Neural cell (in vitro differentiated cells): ENCODE measurements at regions not wholly inside any gene's neighbourhood (a gene's known extent, or its start where the extent isn't known, plus 50 kb on each side); places are given as distances from the start of the nearest gene placed in this dataset.

Source experiments
- H2AFZ ChIP-seq: fragments of 200-600, 300-800 bp; sonication (generic), shearing (Covaris generic); 2 replicates; pipeline ENCODE4 v1.6.0; 2014; ENCODE audit warnings: low read depth, mild to moderate bottlenecking, antibody characterized with exemption, low read length, moderate library complexity
- H3F3A ChIP-seq: fragments of 200-600 bp; shearing (Covaris generic); 2 replicates; pipeline ENCODE4 v1.6.1; 2016; ENCODE audit warnings: mild to moderate bottlenecking, moderate library complexity, mixed read lengths, antibody characterized with exemption, low read length; ENCODE audit not compliant: insufficient read depth, poor library complexity, severe bottlenecking
- H3K27ac ChIP-seq: fragments of 200-600, 300-800 bp; sonication (generic), shearing (Covaris generic); 2 replicates; pipeline ENCODE4 v1.5.1; 2014; ENCODE audit warnings: mild to moderate bottlenecking, low read length, moderate library complexity
- H3K27me3 ChIP-seq: fragments of 300-800, 200-600 bp; sonication (generic), shearing (Covaris generic); 2 replicates; pipeline ENCODE4 v1.6.0; 2014; ENCODE audit warnings: mild to moderate bottlenecking, low read depth, low read length, moderate library complexity; ENCODE audit not compliant: insufficient read depth
- H3K36me3 ChIP-seq: fragments of 300-800, 200-600 bp; sonication (generic), shearing (Covaris generic); 2 replicates; pipeline ENCODE4 v1.5.1; 2014; ENCODE audit warnings: mild to moderate bottlenecking, antibody characterized with exemption, low read length, moderate library complexity; ENCODE audit not compliant: insufficient read depth
- H3K4me2 ChIP-seq: fragments of 300-800, 200-600 bp; sonication (generic), shearing (Covaris generic); 2 replicates; pipeline ENCODE4 v1.6.0; 2014; ENCODE audit warnings: mild to moderate bottlenecking, low read length
- H3K4me3 ChIP-seq: fragments of 300-800, 200-600 bp; sonication (generic), shearing (Covaris generic); 2 replicates; pipeline ENCODE4 v1.5.1; 2014; ENCODE audit warnings: mild to moderate bottlenecking, low read length, moderate library complexity
- H3K79me2 ChIP-seq: fragments of 200-600 bp; shearing (Covaris generic); replicated peaks from 2 replicates; pipeline ENCODE4 v1.6.0; 2014; ENCODE audit warnings: mild to moderate bottlenecking, low read length, moderate library complexity; ENCODE audit not compliant: insufficient read depth
- H3K9ac ChIP-seq: fragments of 300-800, 200-600 bp; sonication (generic), shearing (Covaris generic); 2 replicates; pipeline ENCODE4 v1.6.1; 2016; ENCODE audit warnings: mild to moderate bottlenecking, low read length, mixed read lengths
- H3K9me2 ChIP-seq: fragments of 200-600 bp; shearing (Covaris generic); 2 replicates; pipeline ENCODE4 v1.6.1; 2016; ENCODE audit warnings: mild to moderate bottlenecking, low read length, mixed read lengths; ENCODE audit not compliant: insufficient read depth
- H3K9me3 ChIP-seq: fragments of 200-600, 300-800 bp; sonication (generic), shearing (Covaris generic); 2 replicates; pipeline ENCODE4 v1.6.1; 2016; ENCODE audit warnings: mild to moderate bottlenecking, mixed run types, low read length, moderate library complexity, mixed read lengths
- H4K20me1 ChIP-seq: fragments of 200-600 bp; shearing (Covaris generic); 2 replicates; pipeline ENCODE4 v1.6.1; 2016; ENCODE audit warnings: mild to moderate bottlenecking, mixed run types; ENCODE audit not compliant: insufficient read depth
- CTCF ChIP-seq: fragments of 450-650 bp; IDR thresholded peaks from 2 replicates; pipeline ENCODE4 v1.5.1; 2014; ENCODE audit warnings: antibody characterized with exemption, mild to moderate bottlenecking, moderate library complexity; ENCODE audit not compliant: poor library complexity, severe bottlenecking
- EP300 ChIP-seq: fragments of 450-650 bp; conservative IDR thresholded peaks from 2 replicates; pipeline ENCODE4 v1.6.1; 2014; ENCODE audit warnings: antibody characterized with exemption, mild to moderate bottlenecking, moderate library complexity; ENCODE audit not compliant: poor library complexity, severe bottlenecking
- EZH2 ChIP-seq: fragments of 200-600, 300-800 bp; shearing (Covaris generic), sonication (generic); IDR thresholded peaks from 2 replicates; pipeline ENCODE4 v1.6.1; 2014; ENCODE audit warnings: antibody characterized with exemption, low read length, borderline replicate concordance, mild to moderate bottlenecking; ENCODE audit not compliant: insufficient read depth, poor library complexity, severe bottlenecking
- MXI1 ChIP-seq: fragments of 450-650 bp; conservative IDR thresholded peaks from 2 replicates; pipeline ENCODE4 v1.6.1; 2014; ENCODE audit warnings: antibody characterized with exemption, mild to moderate bottlenecking; ENCODE audit not compliant: poor library complexity, severe bottlenecking
- POLR2AphosphoS5 ChIP-seq: IDR thresholded peaks from 2 replicates; pipeline ENCODE4 v1.6.1; 2012
- RAD21 ChIP-seq: fragments of 450-650 bp; conservative IDR thresholded peaks from 2 replicates; pipeline ENCODE4 v1.6.1; 2014; ENCODE audit warnings: antibody characterized with exemption, mild to moderate bottlenecking, moderate library complexity
- REST ChIP-seq: IDR thresholded peaks from 2 replicates; pipeline ENCODE4 v1.6.1; 2012; ENCODE audit warnings: borderline replicate concordance
- SMC3 ChIP-seq: fragments of 450-650 bp; conservative IDR thresholded peaks from 2 replicates; pipeline ENCODE4 v1.6.1; 2014; ENCODE audit warnings: antibody characterized with exemption, mild to moderate bottlenecking, moderate library complexity; ENCODE audit not compliant: poor library complexity
- TAF1 ChIP-seq: IDR thresholded peaks from 2 replicates; pipeline ENCODE4 v1.6.1; 2012; ENCODE audit warnings: low read depth

GRCh38 chr5:124310453-124310852 lies 436.0 kb downstream of the ZNF608 start:
- no peak overlapping the region for H3K4me2 ChIP-seq

GRCh38 chr5:124309241-124309980 lies 437.0 kb downstream of the ZNF608 start:
- Histone ChIP-seq H2AFZ (no peak overlapping the region), H3K27me3 (no peaks in the 10 kb centered on the region), H3K9ac (no peak overlapping the region), H3K4me2 (no peak overlapping the region), H3K36me3 (no peaks in the 10 kb centered on the region), H3K9me3 (no peaks in the 10 kb centered on the region), H3K79me2 (no peaks in the 10 kb centered on the region), H3K4me3 (no peak overlapping the region), H3K27ac (no peak overlapping the region), H3K9me2 (no peaks in the 10 kb centered on the region), H3F3A (no peaks in the 10 kb centered on the region), H4K20me1 (no peaks in the 10 kb centered on the region)
- TF ChIP-seq RAD21 (no peak), REST (no peak)

More at GRCh38 chr5:124310453-124310852, 436.0 kb downstream of the ZNF608 start:
- Histone ChIP-seq H3K27me3 (no peaks in the 10 kb centered on the region), H3K79me2 (no peaks in the 10 kb centered on the region), H2AFZ (no peak overlapping the region), H3K9me2 (no peaks in the 10 kb centered on the region), H3K27ac (no peak overlapping the region), H3F3A (no peaks in the 10 kb centered on the region), H3K36me3 (no peaks in the 10 kb centered on the region), H3K9ac (no peak overlapping the region), H3K9me3 (no peaks in the 10 kb centered on the region), H3K4me3 (no peak overlapping the region), H4K20me1 (no peaks in the 10 kb centered on the region)
- TF ChIP-seq MXI1 (no peak), RAD21 (no peak), EZH2 (no peak), CTCF (no peak), SMC3 (no peak), REST (no peak), POLR2AphosphoS5 (no peak), EP300 (no peak), TAF1 (no peak)
